Caco-2 (cell line): ENCODE measurements at regions not wholly inside any gene's neighbourhood (a gene's known extent, or its start where the extent isn't known, plus 50 kb on each side); places are given as distances from the start of the nearest gene placed in this dataset.

ENCODE experiments used
- BruUV-seq: library from RNA; stranded (reverse); fragments of 400-500 nt; replicated peaks from 2 replicates; lab custom pipeline; 2021; lab: Mats Ljungman, UMichigan
- CTCF ChIA-PET: fragments of 300-600 bp; sonication (Branson Sonifier 250); formaldehyde crosslinking; loops from one replicate; lab custom pipeline; 2022; ENCODE audit warnings: antibody characterized with exemption; lab: Charles Lee
- POLR2A ChIA-PET: fragments of 300-600 bp; sonication (Branson Sonifier 250); formaldehyde crosslinking; loops from one replicate; lab custom pipeline; 2022; ENCODE audit warnings: antibody characterized with exemption; lab: Charles Lee
- DNase-seq, 2 experiments: peaks; one replicate each; pipeline versions ENCODE4 v3.0.0 to v3.0.0-alpha.2; 2020 to 2022
- H3K27me3 ChIP-seq: replicated peaks from 2 replicates; pipeline ENCODE4 v1.6.0; 2011; ENCODE audit warnings: low read length; ENCODE audit not compliant: control insufficient read depth, insufficient read depth
- H3K36me3 ChIP-seq: 2 replicates; pipeline ENCODE4 v1.5.1; 2011; ENCODE audit warnings: low read length; ENCODE audit not compliant: control insufficient read depth, insufficient read depth
- H3K4me1 ChIP-seq: fragments of 250-450 bp; sonication (Bioruptor Pico); 2 replicates; pipeline ENCODE4 v1.5.1; 2020; ENCODE audit warnings: mild to moderate bottlenecking
- H3K4me3 ChIP-seq: 2 replicates; pipeline ENCODE4 v1.5.1; 2011; ENCODE audit warnings: low read depth, mild to moderate bottlenecking, control low read depth, low read length
- H3K9me3 ChIP-seq: fragments of 250-450 bp; sonication (Bioruptor Pico); 2 replicates; pipeline ENCODE4 v1.5.1; 2020; ENCODE audit warnings: mild to moderate bottlenecking, moderate library complexity
- H3K27ac Mint-ChIP-seq: one replicate; pipeline ENCODE4 v1.8.0; 2022; ENCODE audit warnings: mixed read lengths; ENCODE audit not compliant: unreplicated experiment
- H3K27me3 Mint-ChIP-seq: one replicate; pipeline ENCODE4 v1.8.0; 2022; ENCODE audit warnings: mixed read lengths; ENCODE audit not compliant: insufficient read depth, unreplicated experiment
- H3K36me3 Mint-ChIP-seq: one replicate; pipeline ENCODE4 v1.8.0; 2022; ENCODE audit warnings: mild to moderate bottlenecking, mixed read lengths; ENCODE audit not compliant: insufficient read depth, unreplicated experiment
- H3K4me1 Mint-ChIP-seq: one replicate; pipeline ENCODE4 v1.8.0; 2022; ENCODE audit warnings: low read depth, mixed read lengths; ENCODE audit not compliant: unreplicated experiment
- H3K4me3 Mint-ChIP-seq: one replicate; pipeline ENCODE4 v1.8.0; 2022; ENCODE audit warnings: mild to moderate bottlenecking, moderate library complexity, mixed read lengths; ENCODE audit not compliant: unreplicated experiment
- H3K9me3 Mint-ChIP-seq: one replicate; pipeline ENCODE4 v1.8.0; 2022; ENCODE audit warnings: mixed read lengths; ENCODE audit not compliant: unreplicated experiment
- CTCF ChIP-seq, 2 experiments: fragments of 200-600 bp in 1 of 2; IDR thresholded peaks; 1 replicate in 1 of 2; 2 replicates in 1 of 2; pipeline versions ENCODE4 v1.5.1 to v1.8.0; 2011 to 2022; ENCODE audit warnings: antibody characterized with exemption in 1 of 2, control low read depth in 1 of 2, inconsistent platforms in 1 of 2, low read depth in 1 of 2, low read length in 1 of 2, mild to moderate bottlenecking in 1 of 2, moderate library complexity in 1 of 2; ENCODE audit not compliant: insufficient read depth in 1 of 2, severe bottlenecking in 1 of 2, unreplicated experiment in 1 of 2
- intact Hi-C: fragments of 100-400 bp; cut with micrococcal nuclease; formaldehyde crosslinking; loops from one replicate; pipeline ENCODE4 v1.10.0; 2022; ENCODE audit not compliant: unreplicated experiment

GRCh38 chr10:18861382-18861781, 187.2 kb upstream of the MALRD1 start:
- Histone ChIP-seq H3K36me3 (no peaks in the 10 kb centered on the region), H3K27me3 (no peaks in the 10 kb centered on the region; the same call in 1 of the 2 replicates), H3K9me3 (no peaks in the 10 kb centered on the region), H3K4me3 (no peak overlapping the region), H3K4me1 (no peaks in the 10 kb centered on the region)
- peaks cover 17% of the 10 kb centered on the region for H3K9me3 Mint-ChIP-seq
- no peak for TF ChIP-seq CTCF (IDR thresholded peaks at IDR 0.05; ENCODE audit: insufficient read depth in 1 of 2, low read depth in 1 of 2, low read length in 1 of 2, severe bottlenecking in 1 of 2, unreplicated experiment in 1 of 2)
- POLR2A ChIA-PET: no interaction called here
- no peaks in the 10 kb centered on the region for H3K27me3 Mint-ChIP-seq
- no peaks in the 10 kb centered on the region for H3K36me3 Mint-ChIP-seq
- peaks cover 7% of the 10 kb centered on the region for H3K4me1 Mint-ChIP-seq
- no peak overlapping the region for H3K27ac Mint-ChIP-seq
- CTCF ChIA-PET: no interaction called here
- H3K4me3 Mint-ChIP-seq: no peak overlapping the region
- no TSS peak for BruUV-seq
- intact Hi-C loops: no loop called here
- DNase-seq: no peak

- H3K4me3 Mint-ChIP-seq: no peak overlapping the region
These were observed 181.7 kb upstream of the MALRD1 start for GRCh38 chr10:18866852-18867251.

GRCh38 chr10:18868919-18869318, 179.7 kb upstream of the MALRD1 start:
- Histone ChIP-seq H3K9me3 (no peaks in the 10 kb centered on the region; the same call in 1 of the 2 replicates), H3K4me1 (no peaks in the 10 kb centered on the region), H3K27me3 (no peaks in the 10 kb centered on the region), H3K4me3 (no peak overlapping the region), H3K36me3 (no peaks in the 10 kb centered on the region)
- ChIA-PET POLR2A (no interaction called here), CTCF (no interaction called here)
- Mint-ChIP-seq H3K4me3 (no peak overlapping the region), H3K4me1 (no peaks in the 10 kb centered on the region), H3K36me3 (no peaks in the 10 kb centered on the region), H3K27ac (no peak overlapping the region), H3K27me3 (no peaks in the 10 kb centered on the region), H3K9me3 (peaks cover 19% of the 10 kb centered on the region)
- BruUV-seq: no TSS peak
- no peak for DNase-seq
- no peak for TF ChIP-seq CTCF (IDR thresholded peaks at IDR 0.05; ENCODE audit: insufficient read depth in 1 of 2, low read depth in 1 of 2, low read length in 1 of 2, severe bottlenecking in 1 of 2, unreplicated experiment in 1 of 2)
- intact Hi-C loops: no loop called here

More at GRCh38 chr10:18866852-18867251, 181.7 kb upstream of the MALRD1 start:
- H3K36me3 Mint-ChIP-seq: no peaks in the 10 kb centered on the region
- Histone ChIP-seq H3K27me3 (no peaks in the 10 kb centered on the region), H3K36me3 (no peaks in the 10 kb centered on the region), H3K9me3 (no peaks in the 10 kb centered on the region; the same call in 1 of the 2 replicates), H3K4me1 (no peaks in the 10 kb centered on the region), H3K4me3 (no peak overlapping the region)
- H3K27ac Mint-ChIP-seq: no peak overlapping the region
- H3K4me1 Mint-ChIP-seq: no peaks in the 10 kb centered on the region
- TF ChIP-seq CTCF (IDR thresholded peaks at IDR 0.05; ENCODE audit: insufficient read depth in 1 of 2, low read depth in 1 of 2, low read length in 1 of 2, severe bottlenecking in 1 of 2, unreplicated experiment in 1 of 2): no peak
- H3K9me3 Mint-ChIP-seq: peaks cover 26% of the 10 kb centered on the region
- POLR2A ChIA-PET: no interaction called here
- CTCF ChIA-PET: no interaction called here
- intact Hi-C loops: no loop called here
- DNase-seq: no peak
- no peaks in the 10 kb centered on the region for H3K27me3 Mint-ChIP-seq
- no TSS peak for BruUV-seq
